Smooth muscle cell (in vitro differentiated cells): ENCODE measurements at regions not wholly inside any gene's neighbourhood (a gene's known extent, or its start where the extent isn't known, plus 50 kb on each side); places are given as distances from the start of the nearest gene placed in this dataset.

ENCODE experiments used
- DNase-seq: peaks from one replicate; lab custom pipeline; 2025; ENCODE audit not compliant: unreplicated experiment; lab: John Stamatoyannopoulos, UW
- H2AFZ ChIP-seq: fragments of 200-600 bp; sonication (generic); 2 replicates; pipeline ENCODE4 v1.6.0; 2016; ENCODE audit warnings: antibody characterized with exemption, low read depth, mild to moderate bottlenecking
- H3F3A ChIP-seq: fragments of 200-600 bp; sonication (generic); 2 replicates; pipeline ENCODE4 v1.6.0; 2017; ENCODE audit warnings: antibody characterized with exemption, low read depth
- H3K27ac ChIP-seq: fragments of 200-600 bp; sonication (generic); 2 replicates; pipeline ENCODE4 v1.5.1; 2016; ENCODE audit warnings: low read depth, mild to moderate bottlenecking
- H3K27me3 ChIP-seq: fragments of 200-600 bp; sonication (generic); 2 replicates; pipeline ENCODE4 v1.6.1; 2016; ENCODE audit warnings: low read depth, mild to moderate bottlenecking
- H3K36me3 ChIP-seq: fragments of 200-600 bp; sonication (generic); 2 replicates; pipeline ENCODE4 v1.5.1; 2016; ENCODE audit warnings: low read depth
- H3K4me1 ChIP-seq: fragments of 200-600 bp; sonication (generic); 2 replicates; pipeline ENCODE4 v1.5.1; 2016; ENCODE audit warnings: low read depth
- H3K4me2 ChIP-seq: fragments of 200-600 bp; sonication (generic); 2 replicates; pipeline ENCODE4 v1.6.0; 2016; ENCODE audit warnings: mild to moderate bottlenecking
- H3K4me3 ChIP-seq: fragments of 200-600 bp; sonication (generic); 2 replicates; pipeline ENCODE4 v1.5.1; 2016; ENCODE audit warnings: mild to moderate bottlenecking
- H3K79me2 ChIP-seq: fragments of 200-600 bp; sonication (generic); 2 replicates; pipeline ENCODE4 v1.6.0; 2016; ENCODE audit warnings: low read depth, mild to moderate bottlenecking
- H3K9ac ChIP-seq: fragments of 200-600 bp; sonication (generic); 2 replicates; pipeline ENCODE4 v1.6.0; 2016; ENCODE audit warnings: low read depth
- H3K9me3 ChIP-seq: fragments of 200-600 bp; sonication (generic); replicated peaks from 2 replicates; pipeline ENCODE4 v1.5.1; 2016; ENCODE audit warnings: low read depth
- H4K20me1 ChIP-seq: fragments of 200-600 bp; sonication (generic); 2 replicates; pipeline ENCODE4 v1.6.0; 2016; ENCODE audit warnings: low read depth
- WGBS: methylation state at CpG from one replicate; pipeline ENCODE4 v1.1.7; 2016; ENCODE audit warnings: low lambda C conversion rate; 5-methylcytosine and 5-hydroxymethylcytosine counted together
- TF ChIP-seq, protein P1 (sequence below): fragments of 200-600 bp; sonication (generic); IDR thresholded peaks from 2 replicates; pipeline ENCODE4 v1.5.1; 2017; ENCODE audit warnings: borderline replicate concordance, mild to moderate bottlenecking, antibody characterized with exemption; ENCODE audit not compliant: insufficient read depth, poor library complexity, severe bottlenecking

DNA sequence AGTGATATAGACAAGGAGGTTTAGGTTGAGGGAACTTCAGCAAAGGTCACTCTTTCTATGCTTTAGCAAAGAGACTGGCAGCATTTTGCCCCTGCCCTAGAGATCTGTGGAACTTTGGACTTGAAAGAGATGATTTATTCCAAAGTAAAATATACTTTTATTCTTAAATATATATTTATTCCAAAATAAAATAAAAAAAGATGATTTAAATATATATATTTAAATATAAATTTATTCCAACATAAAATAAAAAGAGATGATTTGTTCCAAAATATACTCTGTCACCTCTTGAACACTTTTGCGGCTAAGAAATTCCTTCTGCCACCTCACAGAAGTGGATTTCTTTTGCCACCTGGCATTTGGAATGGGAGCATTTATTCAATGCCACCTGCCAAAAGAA lies 521.3 kb upstream of the CHORDC1 start:
- H3K27me3 ChIP-seq = no peaks in the 10 kb centered on the region
- no peaks in the 10 kb centered on the region for H3K79me2 ChIP-seq
- H3K27ac ChIP-seq = no peak overlapping the region
- no peak for DNase-seq
- no peak overlapping the region for H2AFZ ChIP-seq
- no peaks in the 10 kb centered on the region for H3K36me3 ChIP-seq
- no peaks in the 10 kb centered on the region for H3F3A ChIP-seq
- H3K4me1 ChIP-seq = no peaks in the 10 kb centered on the region
- 57% methylated on average over 1 of the region's 1 CpG for WGBS
- H3K9ac ChIP-seq = no peak overlapping the region
- TF ChIP-seq, protein P1, sequence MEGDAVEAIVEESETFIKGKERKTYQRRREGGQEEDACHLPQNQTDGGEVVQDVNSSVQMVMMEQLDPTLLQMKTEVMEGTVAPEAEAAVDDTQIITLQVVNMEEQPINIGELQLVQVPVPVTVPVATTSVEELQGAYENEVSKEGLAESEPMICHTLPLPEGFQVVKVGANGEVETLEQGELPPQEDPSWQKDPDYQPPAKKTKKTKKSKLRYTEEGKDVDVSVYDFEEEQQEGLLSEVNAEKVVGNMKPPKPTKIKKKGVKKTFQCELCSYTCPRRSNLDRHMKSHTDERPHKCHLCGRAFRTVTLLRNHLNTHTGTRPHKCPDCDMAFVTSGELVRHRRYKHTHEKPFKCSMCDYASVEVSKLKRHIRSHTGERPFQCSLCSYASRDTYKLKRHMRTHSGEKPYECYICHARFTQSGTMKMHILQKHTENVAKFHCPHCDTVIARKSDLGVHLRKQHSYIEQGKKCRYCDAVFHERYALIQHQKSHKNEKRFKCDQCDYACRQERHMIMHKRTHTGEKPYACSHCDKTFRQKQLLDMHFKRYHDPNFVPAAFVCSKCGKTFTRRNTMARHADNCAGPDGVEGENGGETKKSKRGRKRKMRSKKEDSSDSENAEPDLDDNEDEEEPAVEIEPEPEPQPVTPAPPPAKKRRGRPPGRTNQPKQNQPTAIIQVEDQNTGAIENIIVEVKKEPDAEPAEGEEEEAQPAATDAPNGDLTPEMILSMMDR = no peak
- H4K20me1 ChIP-seq = no peaks in the 10 kb centered on the region
- no peak overlapping the region for H3K4me3 ChIP-seq
- no peak overlapping the region for H3K4me2 ChIP-seq
- no peaks in the 10 kb centered on the region for H3K9me3 ChIP-seq

DNA sequence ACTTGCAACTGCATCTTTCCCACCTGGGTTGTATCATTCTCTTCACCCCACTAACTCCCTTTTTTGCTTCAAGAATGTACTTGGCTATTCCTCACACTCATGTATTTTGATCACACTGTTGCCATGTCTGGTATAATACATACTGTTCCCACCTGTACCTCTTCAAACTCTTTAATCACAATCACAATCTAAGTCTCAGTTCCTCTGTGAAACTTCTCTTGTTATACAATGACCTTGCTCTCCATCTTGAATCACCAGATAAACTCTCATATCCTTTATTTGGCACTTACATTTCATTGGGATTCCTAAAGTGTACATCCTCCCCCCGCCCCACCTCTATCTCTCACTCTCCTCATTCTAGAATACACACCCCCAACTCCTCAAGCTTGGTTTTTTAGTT lies 516.0 kb upstream of the CHORDC1 start:
- H3K9me3 ChIP-seq = no peaks in the 10 kb centered on the region
- DNase-seq = no peak
- H3K4me3 ChIP-seq = no peak overlapping the region
- no peaks in the 10 kb centered on the region for H3K4me1 ChIP-seq
- no peak overlapping the region for H3K4me2 ChIP-seq
- no peaks in the 10 kb centered on the region for H3K79me2 ChIP-seq
- WGBS = 96% methylated on average over 1 of the region's 1 CpG
- no peak overlapping the region for H3K9ac ChIP-seq
- no peaks in the 10 kb centered on the region for H3K36me3 ChIP-seq
- H3K27ac ChIP-seq = no peak overlapping the region
- no peaks in the 10 kb centered on the region for H4K20me1 ChIP-seq
- H3K27me3 ChIP-seq = no peaks in the 10 kb centered on the region
- TF ChIP-seq, protein P1 = no peak
- H2AFZ ChIP-seq = no peak overlapping the region
- no peaks in the 10 kb centered on the region for H3F3A ChIP-seq

DNA sequence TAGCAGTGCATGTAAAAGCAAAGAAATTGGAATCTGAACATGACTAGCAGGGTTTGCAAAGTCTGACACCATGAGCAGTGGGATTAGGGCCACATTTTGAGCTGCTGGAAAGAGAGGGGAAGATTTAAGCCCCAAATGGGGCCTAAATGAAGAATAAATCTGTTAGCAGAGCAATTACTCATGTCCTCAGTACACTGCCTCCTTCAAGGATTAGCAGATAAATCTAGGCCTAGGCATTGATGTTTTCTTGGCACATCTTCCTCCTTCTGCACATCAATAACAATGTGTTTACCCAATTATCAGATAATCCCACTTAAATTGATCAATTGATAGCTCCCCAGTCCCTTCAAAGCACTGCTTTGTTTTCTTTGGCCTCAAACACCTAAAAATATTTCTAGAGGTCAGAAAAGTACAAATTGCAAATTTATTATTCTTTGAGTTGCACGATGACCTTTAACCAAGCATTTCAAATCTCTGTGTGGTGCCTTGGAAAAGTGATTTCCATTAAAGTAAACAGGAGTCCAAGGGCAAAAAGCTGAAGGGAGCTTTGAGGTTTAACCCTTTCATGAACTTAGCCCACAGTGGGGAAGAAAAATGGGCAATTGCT lies 514.7 kb upstream of the CHORDC1 start:
- Histone ChIP-seq H3K4me2 (no peak overlapping the region), H2AFZ (no peak overlapping the region), H3K4me1 (no peaks in the 10 kb centered on the region), H3K36me3 (no peaks in the 10 kb centered on the region), H3K9ac (no peak overlapping the region), H3K27me3 (no peaks in the 10 kb centered on the region), H3K4me3 (no peak overlapping the region), H3K27ac (no peak overlapping the region), H3F3A (no peaks in the 10 kb centered on the region), H4K20me1 (no peaks in the 10 kb centered on the region), H3K79me2 (no peaks in the 10 kb centered on the region), H3K9me3 (no peaks in the 10 kb centered on the region)
- no peak for DNase-seq
- WGBS = 44% methylated on average over 1 of the region's 1 CpG
- TF ChIP-seq, protein P1 = no peak

DNA sequence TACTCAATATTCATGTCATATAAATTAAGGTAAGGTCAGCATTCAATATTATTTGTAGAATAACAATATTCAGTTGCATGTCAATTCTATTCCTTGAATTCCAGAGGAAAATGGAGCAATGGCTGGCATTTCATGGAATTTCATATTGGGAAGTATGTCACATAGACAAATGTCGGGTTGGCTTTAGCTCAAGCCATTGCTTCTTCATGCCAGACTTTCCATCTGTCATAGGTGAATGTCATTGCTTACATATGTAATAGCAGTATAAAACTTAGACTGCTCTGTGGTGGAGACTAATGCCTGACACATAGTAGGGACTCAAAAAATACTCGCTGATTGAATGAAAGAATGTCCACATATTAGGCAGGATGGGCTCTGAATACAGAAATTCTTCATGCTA lies 509.6 kb upstream of the CHORDC1 start:
- TF ChIP-seq, protein P1 = no peak
- Histone ChIP-seq H3K4me3 (no peak overlapping the region), H3K9ac (no peak overlapping the region), H3F3A (no peaks in the 10 kb centered on the region), H3K4me2 (no peak overlapping the region), H4K20me1 (no peaks in the 10 kb centered on the region), H3K27me3 (no peaks in the 10 kb centered on the region), H3K36me3 (no peaks in the 10 kb centered on the region), H3K4me1 (no peaks in the 10 kb centered on the region), H3K9me3 (no peaks in the 10 kb centered on the region), H3K79me2 (no peaks in the 10 kb centered on the region), H2AFZ (no peak overlapping the region), H3K27ac (no peak overlapping the region)
- 87% methylated on average over 2 of the region's 2 CpGs for WGBS
- no peak for DNase-seq
